Activated CD8-positive, alpha-beta memory T cell treated with anti-CD3 and anti-CD28 coated beads for 4 hours (primary cell): ENCODE measurements at regions not wholly inside any gene's neighbourhood (a gene's known extent, or its start where the extent isn't known, plus 50 kb on each side); places are given as distances from the start of the nearest gene placed in this dataset.
"Not testable (repeated sequence)": the region's sequence is repeated elsewhere in the genome, so short reads cannot be mapped to it uniquely, and the experiment has no call there.

Experiments
- DNase-seq, 2 donors: peaks; one replicate each; pipeline ENCODE4 v3.0.0-alpha.2; 2020; ENCODE audit warnings: low read depth in 2 of 2

GRCh38 chrX:101823236-101823635, 108.6 kb downstream of the ZMAT1 start:
- DNase-seq: no peak

- DNase-seq: not testable (repeated sequence)
These were observed 114.1 kb downstream of the ZMAT1 start for GRCh38 chrX:101817739-101818138.

- no peak for DNase-seq
These were observed 118.6 kb downstream of the ZMAT1 start for GRCh38 chrX:101813200-101813599.

GRCh38 chrX:101803451-101803850, 128.4 kb downstream of the ZMAT1 start:
- DNase-seq: no peak

- DNase-seq: peak; percentile 47 to 51
These were observed 132.4 kb downstream of the ZMAT1 start for GRCh38 chrX:101799387-101799786.

GRCh38 chrX:101787934-101788333, 128.3 kb upstream of the ARMCX2 start:
- no peak for DNase-seq

- no peak for DNase-seq
These were observed 125.5 kb upstream of the ARMCX2 start for GRCh38 chrX:101785142-101785541.

GRCh38 chrX:101780421-101780820, 120.8 kb upstream of the ARMCX2 start:
- not testable (repeated sequence) for DNase-seq

GRCh38 chrX:101774340-101774739, 114.7 kb upstream of the ARMCX2 start:
- no peak for DNase-seq

- DNase-seq: no peak
These were observed 104.9 kb upstream of the ARMCX2 start for GRCh38 chrX:101764538-101764937.

GRCh38 chrX:101759000-101759399, 99.3 kb upstream of the ARMCX2 start:
- no peak for DNase-seq

- no peak for DNase-seq
These were observed 91.1 kb upstream of the ARMCX2 start for GRCh38 chrX:101750744-101751143.

GRCh38 chrX:101749436-101749835, 89.8 kb upstream of the ARMCX2 start:
- no peak for DNase-seq

GRCh38 chrX:101745046-101745445, 85.4 kb upstream of the ARMCX2 start:
- no peak for DNase-seq

GRCh38 chrX:101744085-101744484, 84.4 kb upstream of the ARMCX2 start:
- DNase-seq: no peak

- DNase-seq: no peak
These were observed 81.0 kb upstream of the ARMCX2 start for GRCh38 chrX:101740642-101741041.

GRCh38 chrX:101738867-101739266, 79.2 kb upstream of the ARMCX2 start:
- not testable (repeated sequence) for DNase-seq

GRCh38 chrX:101738411-101738810, 78.8 kb upstream of the ARMCX2 start:
- DNase-seq: not testable (repeated sequence)

- DNase-seq: no peak
These were observed 77.0 kb upstream of the ARMCX2 start for GRCh38 chrX:101736651-101737050.

GRCh38 chrX:101732870-101733269, 73.2 kb upstream of the ARMCX2 start:
- no peak for DNase-seq

GRCh38 chrX:101729986-101730385, 70.3 kb upstream of the ARMCX2 start:
- no peak for DNase-seq
